Natural killer cell (primary cell): ENCODE measurements at regions not wholly inside any gene's neighbourhood (a gene's known extent, or its start where the extent isn't known, plus 50 kb on each side); places are given as distances from the start of the nearest gene placed in this dataset.

ENCODE experiments used
- ATAC-seq, 3 donors: fragments of 150-1000 bp in 2 of 3; fragments of 200-7000 bp in 1 of 3; cut with Tn5 transposase; 1 replicate in 1 of 3; 2 replicates in 2 of 3; pipeline ENCODE4 v1.10.0; 2021; ENCODE audit warnings: mild to moderate bottlenecking in 2 of 3, moderate library complexity in 2 of 3
- DNase-seq, 2 donors: peaks; one replicate each; pipeline versions ENCODE4 v3.0.0 to v3.0.0-alpha.2; 2013 to 2021; ENCODE audit warnings: mixed read lengths in 1 of 2
- H3K27ac ChIP-seq: one replicate; pipeline ENCODE4 v1.5.1; 2013; ENCODE audit warnings: mild to moderate bottlenecking, low read length
- H3K27me3 ChIP-seq: one replicate; pipeline ENCODE4 v1.6.1; 2013; ENCODE audit warnings: low read length; ENCODE audit not compliant: control insufficient read depth, insufficient read depth
- H3K36me3 ChIP-seq: one replicate; pipeline ENCODE4 v1.6.1; 2013; ENCODE audit warnings: low read length; ENCODE audit not compliant: control insufficient read depth, insufficient read depth
- H3K4me1 ChIP-seq: one replicate; pipeline ENCODE4 v1.6.1; 2013; ENCODE audit warnings: low read length; ENCODE audit not compliant: control insufficient read depth, insufficient read depth
- H3K4me3 ChIP-seq: one replicate; pipeline ENCODE4 v1.5.1; 2013; ENCODE audit warnings: low read length
- H3K9me3 ChIP-seq: one replicate; pipeline ENCODE4 v1.6.1; 2013; ENCODE audit warnings: low read length; ENCODE audit not compliant: control insufficient read depth, insufficient read depth
- H3K27ac Mint-ChIP-seq, 2 donors: one replicate each; pipeline ENCODE4 v1.8.0; 2022; ENCODE audit warnings: mild to moderate bottlenecking in 2 of 2, mixed read lengths in 2 of 2, moderate library complexity in 1 of 2
- H3K27me3 Mint-ChIP-seq, 2 donors: one replicate each; pipeline ENCODE4 v1.8.0; 2022; ENCODE audit warnings: low read depth in 2 of 2, mixed read lengths in 2 of 2
- H3K36me3 Mint-ChIP-seq: one replicate; pipeline ENCODE4 v1.8.0; 2022; ENCODE audit warnings: mixed read lengths
- H3K4me1 Mint-ChIP-seq, 2 donors: one replicate each; pipeline ENCODE4 v1.8.0; 2022; ENCODE audit warnings: mixed read lengths in 2 of 2
- H3K4me3 Mint-ChIP-seq: one replicate; pipeline ENCODE4 v1.8.0; 2022; ENCODE audit warnings: mild to moderate bottlenecking, moderate library complexity, mixed read lengths
- H3K9me3 Mint-ChIP-seq, 2 donors: one replicate each; pipeline ENCODE4 v1.8.0; 2022; ENCODE audit warnings: mixed read lengths in 2 of 2
- WGBS: methylation state at CpG from one replicate; pipeline ENCODE4 v1.1.7; 2013; ENCODE audit warnings: missing lambda C conversion rate; ENCODE audit not compliant: insufficient coverage; 5-methylcytosine and 5-hydroxymethylcytosine counted together
- intact Hi-C: fragments of 100-400 bp; cut with micrococcal nuclease; formaldehyde crosslinking; loops from one replicate; pipeline ENCODE4 v1.14.2; 2022
- TF ChIP-seq, protein P1 (sequence below): fragments of 200-600 bp; IDR thresholded peaks from one replicate; pipeline ENCODE4 v1.8.0; 2022; ENCODE audit warnings: antibody characterized with exemption

DNA sequence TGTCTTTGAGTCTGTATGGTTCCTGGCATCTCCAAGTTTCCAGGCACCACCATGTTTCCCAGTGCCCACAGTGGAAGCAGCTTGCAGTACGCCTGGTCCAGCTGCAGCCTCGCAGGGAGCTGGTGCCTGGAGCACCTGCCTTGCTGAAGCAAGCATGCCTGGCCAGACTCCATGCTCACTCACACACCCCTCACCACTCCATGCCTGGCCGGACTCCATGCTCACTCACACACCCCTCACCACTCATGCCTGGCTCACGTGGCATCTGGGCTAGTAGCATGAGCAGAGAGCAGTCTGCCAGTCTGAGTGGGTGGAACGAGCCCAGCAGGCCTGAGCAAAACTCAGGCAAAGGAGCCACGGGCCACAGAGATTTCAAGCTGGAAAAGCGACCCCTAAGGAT, 214.3 kb downstream of the TFAP2C start:
- no peak overlapping the region for H3K27ac Mint-ChIP-seq
- Histone ChIP-seq H3K4me3 (no peak overlapping the region), H3K36me3 (no peaks in the 10 kb centered on the region), H3K27me3 (no peaks in the 10 kb centered on the region), H3K9me3 (no peaks in the 10 kb centered on the region), H3K27ac (no peak overlapping the region), H3K4me1 (no peaks in the 10 kb centered on the region)
- H3K36me3 Mint-ChIP-seq: no peaks in the 10 kb centered on the region
- ATAC-seq (no peak), DNase-seq (no peak)
- H3K4me1 Mint-ChIP-seq: no peaks in the 10 kb centered on the region
- TF ChIP-seq, protein P1, sequence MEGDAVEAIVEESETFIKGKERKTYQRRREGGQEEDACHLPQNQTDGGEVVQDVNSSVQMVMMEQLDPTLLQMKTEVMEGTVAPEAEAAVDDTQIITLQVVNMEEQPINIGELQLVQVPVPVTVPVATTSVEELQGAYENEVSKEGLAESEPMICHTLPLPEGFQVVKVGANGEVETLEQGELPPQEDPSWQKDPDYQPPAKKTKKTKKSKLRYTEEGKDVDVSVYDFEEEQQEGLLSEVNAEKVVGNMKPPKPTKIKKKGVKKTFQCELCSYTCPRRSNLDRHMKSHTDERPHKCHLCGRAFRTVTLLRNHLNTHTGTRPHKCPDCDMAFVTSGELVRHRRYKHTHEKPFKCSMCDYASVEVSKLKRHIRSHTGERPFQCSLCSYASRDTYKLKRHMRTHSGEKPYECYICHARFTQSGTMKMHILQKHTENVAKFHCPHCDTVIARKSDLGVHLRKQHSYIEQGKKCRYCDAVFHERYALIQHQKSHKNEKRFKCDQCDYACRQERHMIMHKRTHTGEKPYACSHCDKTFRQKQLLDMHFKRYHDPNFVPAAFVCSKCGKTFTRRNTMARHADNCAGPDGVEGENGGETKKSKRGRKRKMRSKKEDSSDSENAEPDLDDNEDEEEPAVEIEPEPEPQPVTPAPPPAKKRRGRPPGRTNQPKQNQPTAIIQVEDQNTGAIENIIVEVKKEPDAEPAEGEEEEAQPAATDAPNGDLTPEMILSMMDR: no peak
- peaks cover 0 to 6% of the 10 kb centered on the region in 2 donors for H3K9me3 Mint-ChIP-seq
- 77% methylated on average over 7 of the region's 7 CpGs for WGBS
- intact Hi-C loops: no loop called here
- H3K27me3 Mint-ChIP-seq: peaks cover 0 to 6% of the 10 kb centered on the region in 2 donors
- H3K4me3 Mint-ChIP-seq: no peak overlapping the region

GRCh38 chr20:56843817-56844216, 214.7 kb downstream of the TFAP2C start:
- H3K36me3 Mint-ChIP-seq: no peaks in the 10 kb centered on the region

DNA sequence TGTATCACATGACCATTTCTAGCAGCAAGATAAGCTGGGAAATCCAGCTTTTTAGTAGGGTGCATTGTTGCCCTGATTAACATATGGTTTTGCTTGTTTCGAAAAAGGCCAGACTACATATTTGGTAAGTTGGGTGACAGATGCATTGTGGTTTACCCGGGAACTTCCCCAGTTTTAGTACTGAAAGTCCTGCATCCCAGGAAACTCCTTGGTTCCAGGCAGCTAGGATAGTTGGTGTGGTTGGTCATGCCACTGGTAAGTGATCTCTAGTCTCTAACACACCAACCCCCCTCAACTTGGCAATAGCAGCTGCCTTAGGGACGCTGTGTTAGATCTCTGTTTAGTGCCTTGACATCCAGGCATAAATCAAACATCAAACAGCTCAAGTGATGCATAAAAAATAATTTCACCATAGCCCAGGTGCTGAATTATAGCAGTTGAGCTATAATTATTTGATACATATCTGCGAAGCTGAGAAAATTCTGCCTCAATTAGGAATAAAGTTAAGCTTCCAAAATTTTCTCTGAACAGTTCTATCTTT, 216.5 kb downstream of the TFAP2C start:
- TF ChIP-seq, protein P1: no peak
- no peak overlapping the region for H3K27ac Mint-ChIP-seq
- H3K27ac ChIP-seq: no peak overlapping the region
- DNase-seq (no peak), ATAC-seq (no peak)
- peaks cover 0 to 3% of the 10 kb centered on the region in 2 donors for H3K27me3 Mint-ChIP-seq
- no peaks in the 10 kb centered on the region for H3K4me1 ChIP-seq
- no peaks in the 10 kb centered on the region for H3K36me3 ChIP-seq
- no peaks in the 10 kb centered on the region for H3K9me3 ChIP-seq
- WGBS: 58% methylated on average over 4 of the region's 4 CpGs
- intact Hi-C loops: no loop called here
- no peak overlapping the region for H3K4me3 ChIP-seq
- H3K4me3 Mint-ChIP-seq: no peak overlapping the region
- H3K27me3 ChIP-seq: no peaks in the 10 kb centered on the region
- H3K9me3 Mint-ChIP-seq: no peaks in the 10 kb centered on the region
- no peaks in the 10 kb centered on the region for H3K4me1 Mint-ChIP-seq
- H3K36me3 Mint-ChIP-seq: no peaks in the 10 kb centered on the region

More at GRCh38 chr20:56843817-56844216, 214.7 kb downstream of the TFAP2C start:
- Mint-ChIP-seq H3K27ac (no peak overlapping the region), H3K4me1 (no peaks in the 10 kb centered on the region), H3K27me3 (peaks cover 0 to 6% of the 10 kb centered on the region in 2 donors), H3K4me3 (no peak overlapping the region), H3K9me3 (peaks cover 0 to 4% of the 10 kb centered on the region in 2 donors)
- H3K4me1 ChIP-seq: no peaks in the 10 kb centered on the region
- no peaks in the 10 kb centered on the region for H3K9me3 ChIP-seq
- H3K4me3 ChIP-seq: no peak overlapping the region
- no peaks in the 10 kb centered on the region for H3K27me3 ChIP-seq
- intact Hi-C loops: no loop called here
- no peak overlapping the region for H3K27ac ChIP-seq
- ATAC-seq (no peak), DNase-seq (no peak)
- WGBS: 47% methylated on average over 4 of the region's 4 CpGs
- H3K36me3 ChIP-seq: no peaks in the 10 kb centered on the region
- TF ChIP-seq, protein P1: no peak

GRCh38 chr20:56848561-56848960, 219.5 kb downstream of the TFAP2C start:
- Mint-ChIP-seq H3K4me3 (no peak overlapping the region), H3K4me1 (no peaks in the 10 kb centered on the region), H3K27ac (no peak overlapping the region), H3K36me3 (no peaks in the 10 kb centered on the region), H3K9me3 (no peaks in the 10 kb centered on the region), H3K27me3 (peaks cover 0 to 3% of the 10 kb centered on the region in 2 donors)
- Histone ChIP-seq H3K36me3 (no peaks in the 10 kb centered on the region), H3K4me3 (no peak overlapping the region), H3K9me3 (no peaks in the 10 kb centered on the region), H3K27ac (no peak overlapping the region), H3K4me1 (no peaks in the 10 kb centered on the region), H3K27me3 (no peaks in the 10 kb centered on the region)
- TF ChIP-seq, protein P1: no peak
- DNase-seq (no peak), ATAC-seq (no peak)
- intact Hi-C loops: no loop called here
- 46% methylated on average over 12 of the region's 12 CpGs for WGBS
